H1 (cell line): ENCODE measurements at regions not wholly inside any gene's neighbourhood (a gene's known extent, or its start where the extent isn't known, plus 50 kb on each side); places are given as distances from the start of the nearest gene placed in this dataset.

Source experiments
- CTCF ChIA-PET: fragments of 300-600 bp; sonication (Branson Sonifier 250); formaldehyde crosslinking; loops from one replicate; lab custom pipeline; 2021; ENCODE audit not compliant: partially characterized antibody; lab: Charles Lee
- POLR2A ChIA-PET: fragments of 300-600 bp; sonication (Branson Sonifier 250); formaldehyde crosslinking; loops from one replicate; lab custom pipeline; 2021; ENCODE audit warnings: inconsistent platforms; ENCODE audit not compliant: partially characterized antibody; lab: Charles Lee
- DNase-seq, 2 experiments: peaks; one replicate each; pipeline versions ENCODE4 v3.0.0 to v3.0.0-alpha.2; 2010 to 2022; ENCODE audit warnings: low spot score in 2 of 2, low read depth in 1 of 2, mixed read lengths in 1 of 2
- FAIRE-seq: peaks from 2 replicates; lab custom pipeline; 2011; peaks lifted over from hg19 to GRCh38; lab: Jason Lieb, UNC
- H2AFZ ChIP-seq: 2 replicates; pipeline ENCODE4 v1.8.1; 2012; ENCODE audit warnings: low read length, inconsistent platforms
- H2AK5ac ChIP-seq: 2 replicates; pipeline ENCODE4 v1.6.1; 2013; ENCODE audit warnings: low read depth, low read length
- H2BK120ac ChIP-seq: replicated peaks from 2 replicates; pipeline ENCODE3; 2013; ENCODE audit warnings: low read depth, low read length, inconsistent platforms
- H2BK12ac ChIP-seq: 2 replicates; pipeline ENCODE4 v1.6.1; 2013; ENCODE audit warnings: low read depth, low read length
- H2BK15ac ChIP-seq: 2 replicates; pipeline ENCODE4 v1.6.1; 2013; ENCODE audit warnings: low read length
- H2BK20ac ChIP-seq: 2 replicates; pipeline ENCODE4 v1.6.1; 2013; ENCODE audit warnings: low read length
- H2BK5ac ChIP-seq: 2 replicates; pipeline ENCODE4 v1.6.1; 2013; ENCODE audit warnings: low read depth, low read length
- H3K14ac ChIP-seq: 2 replicates; pipeline ENCODE4 v1.6.1; 2013; ENCODE audit warnings: inconsistent platforms; ENCODE audit not compliant: insufficient read length
- H3K18ac ChIP-seq: 2 replicates; pipeline ENCODE4 v1.6.1; 2013; ENCODE audit warnings: low read length; ENCODE audit errors: extremely low read depth
- H3K23ac ChIP-seq: 2 replicates; pipeline ENCODE4 v1.6.1; 2013; ENCODE audit warnings: inconsistent platforms; ENCODE audit not compliant: insufficient read length
- H3K23me2 ChIP-seq: 2 replicates; pipeline ENCODE4 v1.6.1; 2013; ENCODE audit warnings: low read depth, low read length
- H3K27ac ChIP-seq: 2 replicates; pipeline ENCODE4 v1.6.1; 2011; ENCODE audit warnings: low read depth, low read length, inconsistent platforms
- H3K27me3 ChIP-seq, 4 experiments: replicated peaks in 1 of 4; 1 replicate in 1 of 4; 2 replicates in 3 of 4; pipeline versions ENCODE4 v1.6.1 to v1.8.1; 2011 to 2013; ENCODE audit warnings: low read length in 3 of 4, mild to moderate bottlenecking in 3 of 4, inconsistent platforms in 2 of 4, mixed read lengths in 2 of 4, moderate library complexity in 1 of 4; ENCODE audit not compliant: control insufficient read depth in 3 of 4, insufficient read depth in 3 of 4; ENCODE audit errors: extremely low read depth in 1 of 4
- H3K36me3 ChIP-seq, 4 experiments: 2 replicates each; pipeline versions ENCODE4 v1.6.1 to v1.8.1; 2011 to 2013; ENCODE audit warnings: mild to moderate bottlenecking in 4 of 4, low read length in 3 of 4, moderate library complexity in 2 of 4, control low read depth in 1 of 4, inconsistent platforms in 1 of 4; ENCODE audit not compliant: insufficient read depth in 4 of 4, control insufficient read depth in 2 of 4
- H3K4ac ChIP-seq: replicated peaks from 2 replicates; pipeline ENCODE3; 2013; ENCODE audit warnings: low read length, low read depth, mixed read lengths, inconsistent platforms; ENCODE audit not compliant: insufficient read length
- H3K4me1 ChIP-seq, 4 experiments: replicated peaks in 1 of 4; 1 replicate in 1 of 4; 2 replicates in 3 of 4; pipeline versions ENCODE4 v1.6.1 to v1.8.1; 2011 to 2013; ENCODE audit warnings: low read length in 3 of 4, inconsistent platforms in 2 of 4, mixed read lengths in 1 of 4; ENCODE audit not compliant: insufficient read depth in 4 of 4, control insufficient read depth in 3 of 4
- H3K4me2 ChIP-seq, 2 experiments: 2 replicates each; pipeline versions ENCODE4 v1.6.1 to v1.8.1; 2011 to 2013; ENCODE audit warnings: low read depth in 2 of 2, low read length in 2 of 2, control low read depth in 1 of 2, inconsistent platforms in 1 of 2, mild to moderate bottlenecking in 1 of 2; ENCODE audit not compliant: insufficient read depth in 1 of 2
- H3K4me3 ChIP-seq, 4 experiments: fragments of 200-600, 300-600 bp in 1 of 4; sonication (generic), shearing (Covaris generic), sonication (Bioruptor Twin) in 1 of 4; 2 replicates each; pipeline versions ENCODE4 v1.5.1 to v1.8.1; 2011 to 2016; ENCODE audit warnings: low read length in 4 of 4, low read depth in 3 of 4, control low read depth in 2 of 4, inconsistent platforms in 2 of 4, mild to moderate bottlenecking in 2 of 4, mixed read lengths in 1 of 4, moderate library complexity in 1 of 4; ENCODE audit not compliant: insufficient read depth in 2 of 4; ENCODE audit errors: extremely low read depth in 1 of 4
- H3K56ac ChIP-seq: replicated peaks from 2 replicates; pipeline ENCODE3; 2013; ENCODE audit warnings: low read depth, mild to moderate bottlenecking, mixed read lengths, low read length, inconsistent platforms; ENCODE audit not compliant: insufficient read length
- H3K79me1 ChIP-seq: 2 replicates; pipeline ENCODE4 v1.6.1; 2013; ENCODE audit warnings: low read depth, low read length, control low read depth
- H3K79me2 ChIP-seq, 2 experiments: 2 replicates each; pipeline versions ENCODE4 v1.6.1 to v1.8.1; 2012 to 2013; ENCODE audit warnings: low read length in 2 of 2, mild to moderate bottlenecking in 2 of 2, inconsistent platforms in 1 of 2; ENCODE audit not compliant: insufficient read depth in 2 of 2, control insufficient read depth in 1 of 2
- H3K9ac ChIP-seq, 4 experiments: replicated peaks in 1 of 4; 1 replicate in 1 of 4; 2 replicates in 3 of 4; pipeline versions ENCODE4 v1.6.1 to v1.8.1; 2011 to 2013; ENCODE audit warnings: low read depth in 3 of 4, low read length in 3 of 4, control low read depth in 2 of 4, mild to moderate bottlenecking in 2 of 4, moderate library complexity in 2 of 4, inconsistent platforms in 1 of 4; ENCODE audit errors: extremely low read depth in 1 of 4
- H3K9me3 ChIP-seq, 2 experiments: 2 replicates each; pipeline versions ENCODE4 v1.6.1 to v1.8.1; 2012 to 2013; ENCODE audit warnings: mild to moderate bottlenecking in 2 of 2, moderate library complexity in 2 of 2, control low read depth in 1 of 2, inconsistent platforms in 1 of 2, low read depth in 1 of 2, low read length in 1 of 2, mixed read lengths in 1 of 2; ENCODE audit not compliant: insufficient read depth in 2 of 2
- H4K20me1 ChIP-seq, 2 experiments: replicated peaks in 1 of 2; 2 replicates each; pipeline versions ENCODE3 to v1.8.1; 2011 to 2013; ENCODE audit warnings: inconsistent platforms in 2 of 2, low read length in 2 of 2, mild to moderate bottlenecking in 1 of 2; ENCODE audit not compliant: insufficient read depth in 2 of 2, control insufficient read depth in 1 of 2
- H4K5ac ChIP-seq: 2 replicates; pipeline ENCODE4 v1.6.1; 2013; ENCODE audit warnings: low read length, low read depth, mixed read lengths, inconsistent platforms; ENCODE audit not compliant: insufficient read length
- H4K8ac ChIP-seq: 2 replicates; pipeline ENCODE4 v1.8.0; 2013; ENCODE audit warnings: mild to moderate bottlenecking, moderate library complexity, low read length, inconsistent platforms; ENCODE audit not compliant: insufficient read depth; ENCODE audit errors: extremely low read depth
- H4K91ac ChIP-seq: replicated peaks from 2 replicates; pipeline ENCODE3; 2013; ENCODE audit warnings: low read length, mixed read lengths, inconsistent platforms; ENCODE audit not compliant: insufficient read length
- BACH1 ChIP-seq: IDR thresholded peaks from 2 replicates; pipeline ENCODE4 v1.6.1; 2012; ENCODE audit warnings: low read length, improper control_type of control experiment
- CREB1 ChIP-seq: IDR thresholded peaks from 2 replicates; pipeline ENCODE4 v1.6.1; 2012; ENCODE audit warnings: inconsistent platforms
- KDM1A ChIP-seq: fragments of 200-600, 300-600 bp; sonication (generic); IDR thresholded peaks from 2 replicates; pipeline ENCODE4 v1.7.1; 2016; ENCODE audit warnings: mild to moderate bottlenecking, low read length, borderline replicate concordance
- SP4 ChIP-seq: IDR thresholded peaks from 2 replicates; pipeline ENCODE4 v1.6.1; 2012; ENCODE audit warnings: low read length, inconsistent platforms

DNA sequence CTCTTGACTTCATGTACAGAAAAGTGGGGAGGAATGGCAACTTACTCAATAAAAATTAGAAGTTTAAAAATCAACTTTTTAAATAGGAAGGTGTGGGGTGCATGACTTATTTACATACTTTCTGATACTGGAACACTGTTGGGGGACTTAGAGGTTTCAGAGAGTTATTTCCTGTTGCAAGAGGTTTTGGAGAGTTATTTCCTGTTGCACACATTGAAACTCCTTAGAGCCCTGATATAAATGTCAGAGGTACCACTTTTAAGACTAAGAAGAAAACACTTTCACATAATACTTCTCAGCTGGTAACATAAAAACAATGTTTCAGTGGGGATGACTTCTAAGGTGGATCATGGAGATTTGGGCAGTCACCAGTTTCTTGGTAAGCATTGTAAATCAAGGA lies 579.9 kb downstream of the MMUT start:
- H2AK5ac ChIP-seq: no peak overlapping the region
- no peaks in the 10 kb centered on the region for H3K79me2 ChIP-seq
- H3K4me1 ChIP-seq: no peaks in the 10 kb centered on the region
- POLR2A ChIA-PET: no interaction called here
- no peaks in the 10 kb centered on the region for H3K27me3 ChIP-seq
- H3K27ac ChIP-seq: no peak overlapping the region
- H2BK12ac ChIP-seq: no peak overlapping the region
- no peak overlapping the region for H3K14ac ChIP-seq
- DNase-seq (no peak), FAIRE-seq (no peak)
- H2BK120ac ChIP-seq: no peak overlapping the region
- no peaks in the 10 kb centered on the region for H3K23me2 ChIP-seq
- H3K9ac ChIP-seq: no peak overlapping the region
- no peak overlapping the region for H3K23ac ChIP-seq
- TF ChIP-seq KDM1A: no peak
- no peak for TF ChIP-seq BACH1
- no peak for TF ChIP-seq CREB1
- TF ChIP-seq SP4: no peak
- CTCF ChIA-PET: interaction anchor here (1.1 kb wide), 1 partner anchor 28 kb away, joined by 3 read pairs; no protein-coding TSS in a partner anchor
- H4K5ac ChIP-seq: no peak overlapping the region
- no peak overlapping the region for H3K56ac ChIP-seq
- no peak overlapping the region for H3K4me2 ChIP-seq
- H3K18ac ChIP-seq: no peak overlapping the region
- H4K20me1 ChIP-seq: no peaks in the 10 kb centered on the region
- no peaks in the 10 kb centered on the region for H3K36me3 ChIP-seq
- no peak overlapping the region for H3K4ac ChIP-seq
- H3K79me1 ChIP-seq: no peaks in the 10 kb centered on the region
- no peak overlapping the region for H4K91ac ChIP-seq
- no peaks in the 10 kb centered on the region for H3K9me3 ChIP-seq
- H2BK15ac ChIP-seq: no peak overlapping the region
- H3K4me3 ChIP-seq: no peak overlapping the region
- no peak overlapping the region for H2AFZ ChIP-seq
- no peak overlapping the region for H4K8ac ChIP-seq
- no peak overlapping the region for H2BK5ac ChIP-seq
- no peak overlapping the region for H2BK20ac ChIP-seq
